ENCODE measurements at regions not wholly inside any gene's neighbourhood (a gene's known extent, or its start where the extent isn't known, plus 50 kb on each side); places are given as distances from the start of the nearest gene placed in this dataset.

DNA sequence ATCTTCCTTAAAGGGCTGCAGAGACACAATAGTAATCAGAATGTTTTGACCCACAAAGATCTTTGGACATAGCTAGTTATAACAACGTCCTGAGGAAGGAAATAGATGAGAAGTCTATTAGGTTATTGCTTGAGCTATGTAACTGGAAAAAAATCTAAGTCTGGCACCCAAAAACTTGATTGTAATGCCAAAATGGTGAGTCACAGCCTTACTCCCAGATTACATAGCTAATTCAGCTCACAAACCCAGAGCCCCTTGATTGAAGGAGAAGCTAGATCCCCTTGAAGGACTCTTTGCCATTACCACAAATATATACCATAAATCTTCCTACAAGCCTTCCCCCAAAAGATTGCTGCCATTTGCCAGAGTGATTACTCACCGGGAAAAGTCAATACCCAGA, 341.8 kb upstream of the KIF2A start:
- H3K4me3 Mint-ChIP-seq: no peak overlapping the region
- no peaks in the 10 kb centered on the region for H3K4me1 Mint-ChIP-seq
- DNase-seq: no peak
- H3K9me3 Mint-ChIP-seq: peaks cover 0 to 6% (median 0%) of the 10 kb centered on the region in 7 donors
- H3K36me3 Mint-ChIP-seq: no peaks in the 10 kb centered on the region
- ATAC-seq (ENCODE audit: low read depth in 2 of 2): no peak
- no peak overlapping the region for H3K27ac Mint-ChIP-seq
- peaks cover 1 to 12% (median 5%) of the 10 kb centered on the region in 3 donors for H3K27me3 Mint-ChIP-seq

DNA sequence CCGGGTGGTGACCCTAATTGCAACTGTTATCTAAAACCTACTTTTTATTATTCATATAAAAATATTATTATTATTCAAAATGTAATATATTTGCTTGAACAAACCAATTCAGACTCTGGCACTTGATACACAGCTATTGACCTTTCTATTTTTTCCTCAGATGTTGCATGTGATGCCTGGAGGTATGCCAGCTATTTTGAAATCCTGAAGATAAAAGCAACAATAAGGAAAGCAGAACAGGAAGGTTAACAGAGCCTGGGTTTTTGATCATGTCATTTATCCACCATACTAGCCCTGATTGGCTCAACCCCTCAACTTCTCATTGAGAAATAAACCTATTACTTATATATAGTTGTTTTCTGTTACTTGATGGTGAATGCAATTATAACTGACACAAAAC, 340.9 kb upstream of the KIF2A start:
- no peak for ATAC-seq (ENCODE audit: low read depth in 2 of 2)
- Mint-ChIP-seq H3K4me3 (no peak overlapping the region), H3K9me3 (peaks cover 0 to 6% (median 0%) of the 10 kb centered on the region in 7 donors), H3K27ac (no peak overlapping the region), H3K36me3 (no peaks in the 10 kb centered on the region), H3K4me1 (no peaks in the 10 kb centered on the region), H3K27me3 (peaks cover 3 to 12% (median 4%) of the 10 kb centered on the region in 3 donors)
- DNase-seq: no peak

DNA sequence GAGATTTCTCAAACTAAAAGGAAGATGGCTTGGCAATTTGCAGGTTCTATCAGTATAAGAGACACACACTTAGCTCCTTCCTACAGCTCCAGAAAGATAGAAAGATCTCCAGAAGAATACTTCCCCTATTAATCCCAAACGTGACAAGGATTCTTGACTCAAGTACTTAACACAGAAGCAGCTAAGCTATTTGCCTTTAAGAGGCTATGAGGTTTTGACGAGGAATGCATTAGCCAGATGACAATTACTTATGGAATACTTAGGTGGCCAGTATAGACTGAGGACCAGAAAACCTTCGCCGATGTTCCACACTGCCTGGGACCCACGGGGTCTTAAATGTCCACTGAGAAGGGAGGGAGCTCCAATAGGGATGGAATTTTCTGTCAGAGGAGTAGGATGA, 340.5 kb upstream of the KIF2A start:
- no peak overlapping the region for H3K4me3 Mint-ChIP-seq
- H3K4me1 Mint-ChIP-seq: no peaks in the 10 kb centered on the region
- DNase-seq (no peak), ATAC-seq (ENCODE audit: low read depth in 2 of 2) (no peak)
- peaks cover 0 to 6% (median 0%) of the 10 kb centered on the region in 7 donors for H3K9me3 Mint-ChIP-seq
- H3K27ac Mint-ChIP-seq: no peak overlapping the region
- H3K36me3 Mint-ChIP-seq: no peaks in the 10 kb centered on the region
- peaks cover 0 to 12% (median 4%) of the 10 kb centered on the region in 3 donors for H3K27me3 Mint-ChIP-seq

DNA sequence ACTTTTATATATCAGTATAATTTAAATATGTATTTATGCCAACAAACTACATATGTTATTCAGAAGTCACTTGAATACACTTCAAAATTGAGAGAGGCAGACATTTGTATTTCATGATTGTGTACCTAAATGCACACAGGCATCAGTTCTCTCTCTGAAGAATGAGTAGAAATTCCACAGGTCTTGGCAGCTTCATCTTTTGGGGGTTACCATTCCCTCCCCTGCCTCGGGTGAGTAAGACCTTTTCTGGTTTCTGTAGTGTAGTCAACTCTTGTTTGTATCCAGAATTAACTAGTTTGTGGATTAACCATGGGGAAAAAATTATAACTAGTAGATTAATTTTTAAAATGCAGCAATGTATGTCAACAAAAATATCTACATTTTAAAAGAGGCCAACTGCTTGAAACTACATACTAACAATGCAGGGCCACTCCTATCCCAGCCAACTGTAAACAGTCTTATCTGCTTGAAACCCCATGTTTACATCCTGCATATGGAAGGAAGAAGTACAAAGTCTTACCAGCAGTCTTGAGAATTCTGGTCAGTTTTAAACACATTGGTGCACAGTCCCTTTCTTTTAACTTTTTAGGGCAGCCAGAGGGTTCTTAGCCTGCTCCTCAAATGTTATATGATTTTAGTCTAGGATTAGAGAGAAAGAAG, 339.6 kb upstream of the KIF2A start:
- no peaks in the 10 kb centered on the region for H3K36me3 Mint-ChIP-seq
- no peak overlapping the region for H3K27ac Mint-ChIP-seq
- DNase-seq (no peak), ATAC-seq (ENCODE audit: low read depth in 2 of 2) (no peak)
- no peak overlapping the region for H3K4me3 Mint-ChIP-seq
- peaks cover 0 to 6% (median 0%) of the 10 kb centered on the region in 7 donors for H3K9me3 Mint-ChIP-seq
- peaks cover 0 to 20% (median 14%) of the 10 kb centered on the region in 3 donors for H3K27me3 Mint-ChIP-seq
- H3K4me1 Mint-ChIP-seq: no peaks in the 10 kb centered on the region

DNA sequence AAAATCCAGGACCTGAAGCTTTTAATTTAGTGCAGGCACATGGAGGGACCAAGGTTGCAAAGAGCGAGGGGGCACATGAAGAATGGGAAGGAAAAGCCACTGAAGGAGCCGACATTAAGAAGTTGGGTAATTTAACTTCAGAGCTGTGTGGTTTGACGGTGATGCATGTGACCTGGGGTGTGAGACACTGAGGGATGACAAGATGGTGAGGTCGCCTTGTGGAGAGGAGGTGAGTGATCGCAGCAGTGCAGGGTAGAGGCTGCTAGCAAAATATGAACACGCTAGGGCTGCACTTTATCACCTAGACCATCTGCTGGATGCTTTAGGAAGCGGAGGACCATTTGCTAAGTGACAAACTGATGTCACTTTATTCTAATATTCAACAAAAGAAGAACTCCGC, 339.0 kb upstream of the KIF2A start:
- Mint-ChIP-seq H3K36me3 (no peaks in the 10 kb centered on the region), H3K27ac (no peak overlapping the region), H3K27me3 (peaks cover 0 to 26% (median 20%) of the 10 kb centered on the region in 3 donors), H3K4me1 (no peaks in the 10 kb centered on the region), H3K4me3 (no peak overlapping the region), H3K9me3 (peaks cover 0 to 2% (median 0%) of the 10 kb centered on the region in 7 donors)
- ATAC-seq (ENCODE audit: low read depth in 2 of 2) (no peak), DNase-seq (no peak)

DNA sequence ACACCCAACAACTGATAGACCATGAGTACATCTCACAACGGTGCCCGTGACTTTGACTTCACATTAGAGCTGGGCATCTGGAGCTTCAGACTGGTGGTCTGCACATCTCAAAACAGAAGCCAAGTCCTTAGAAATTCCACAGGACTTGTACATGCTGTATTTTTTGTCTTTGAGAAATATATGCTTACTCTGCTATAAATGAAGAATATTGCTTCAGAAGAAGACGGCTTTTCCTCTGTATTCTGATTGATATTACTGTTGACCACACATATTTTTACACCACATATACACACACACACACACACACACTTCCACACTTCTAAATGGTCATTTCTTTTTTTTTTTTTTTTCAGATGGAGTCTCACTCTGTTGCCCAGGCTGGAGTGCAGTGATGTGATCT, 338.3 kb upstream of the KIF2A start:
- Mint-ChIP-seq H3K36me3 (no peaks in the 10 kb centered on the region), H3K27me3 (peaks cover 0 to 27% (median 20%) of the 10 kb centered on the region in 3 donors)

DNA sequence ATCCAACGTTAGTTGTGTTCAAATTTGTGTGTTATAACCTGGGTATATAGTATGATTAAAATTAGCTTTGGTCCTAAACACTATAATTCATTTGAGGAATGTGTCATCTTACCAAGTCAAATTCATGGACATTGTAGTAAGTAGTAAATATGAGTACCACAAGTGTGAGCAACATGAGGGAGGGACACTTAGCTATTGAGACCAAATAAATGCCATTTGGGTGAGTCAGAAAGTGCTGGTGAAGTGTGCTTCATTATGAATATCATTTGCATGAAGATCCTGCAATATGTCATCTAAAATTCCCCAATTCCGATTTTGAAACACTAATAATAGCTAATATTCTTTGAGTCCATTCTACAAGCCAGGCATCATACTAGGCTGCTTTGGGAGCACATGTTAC, 336.7 kb upstream of the KIF2A start:
- Mint-ChIP-seq H3K27me3 (peaks cover 0 to 27% (median 20%) of the 10 kb centered on the region in 3 donors), H3K9me3 (peaks cover 0 to 1% (median 0%) of the 10 kb centered on the region in 7 donors), H3K4me1 (no peaks in the 10 kb centered on the region), H3K27ac (no peak overlapping the region), H3K36me3 (no peaks in the 10 kb centered on the region), H3K4me3 (no peak overlapping the region)
- no peak for ATAC-seq (ENCODE audit: low read depth in 2 of 2)
- no peak for DNase-seq

More for the DNA sequence above, 338.3 kb upstream of the KIF2A start:
- no peaks in the 10 kb centered on the region for H3K4me1 Mint-ChIP-seq
- ATAC-seq (ENCODE audit: low read depth in 2 of 2) (no peak), DNase-seq (no peak)
- H3K4me3 Mint-ChIP-seq: no peak overlapping the region
- H3K9me3 Mint-ChIP-seq: no peaks in the 10 kb centered on the region
- peak overlapping the region in 1 of 6 donors; percentile 52 for H3K27ac Mint-ChIP-seq

DNA sequence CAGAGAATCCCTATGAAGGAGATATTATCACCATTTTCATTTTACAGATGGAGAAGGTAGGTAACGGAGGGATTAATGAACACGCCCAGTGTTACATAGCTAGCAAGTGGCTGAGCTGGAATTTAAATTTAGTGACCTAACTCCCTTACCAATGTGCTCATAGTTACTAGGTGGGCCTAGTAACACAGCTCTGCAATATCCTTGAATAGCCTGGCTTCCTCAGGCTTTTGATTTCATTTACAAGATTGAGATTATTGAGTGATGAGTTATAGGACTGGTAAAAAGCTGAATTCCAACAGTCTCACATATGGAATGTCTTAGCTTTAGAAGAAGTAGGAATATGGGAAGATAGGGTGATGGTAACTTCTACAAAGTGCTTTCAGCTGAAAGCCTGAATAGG, 336.3 kb upstream of the KIF2A start:
- H3K4me1 Mint-ChIP-seq: no peaks in the 10 kb centered on the region
- peaks cover 0 to 27% (median 22%) of the 10 kb centered on the region in 3 donors for H3K27me3 Mint-ChIP-seq
- H3K36me3 Mint-ChIP-seq: no peaks in the 10 kb centered on the region
- DNase-seq (no peak), ATAC-seq (ENCODE audit: low read depth in 2 of 2) (no peak)
- H3K9me3 Mint-ChIP-seq: peaks cover 0 to 1% (median 0%) of the 10 kb centered on the region in 7 donors
- H3K27ac Mint-ChIP-seq: no peak overlapping the region
- no peak overlapping the region for H3K4me3 Mint-ChIP-seq

DNA sequence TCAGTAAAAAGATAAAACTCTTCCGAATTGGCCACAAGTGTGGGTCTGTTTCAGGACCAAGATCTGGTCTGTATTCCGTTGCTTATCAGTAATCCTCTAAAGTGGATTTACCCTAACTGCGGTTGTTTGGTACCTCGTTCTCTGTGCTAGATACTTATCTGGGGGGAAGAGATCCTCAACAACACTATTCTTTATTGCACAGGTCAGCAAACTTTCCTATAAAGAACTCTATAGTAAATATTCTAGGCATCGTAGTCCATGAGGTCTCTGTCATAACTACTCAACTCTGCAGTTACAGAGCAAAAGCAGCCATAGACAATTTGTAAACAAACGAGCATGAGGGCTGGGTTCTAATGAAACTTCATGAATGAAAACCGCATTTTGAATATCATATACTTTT, 335.8 kb upstream of the KIF2A start:
- Mint-ChIP-seq H3K36me3 (no peaks in the 10 kb centered on the region), H3K27me3 (peaks cover 0 to 27% (median 25%) of the 10 kb centered on the region in 3 donors), H3K4me3 (no peak overlapping the region), H3K4me1 (no peaks in the 10 kb centered on the region), H3K9me3 (peaks cover 0 to 1% (median 0%) of the 10 kb centered on the region in 7 donors), H3K27ac (no peak overlapping the region)
- DNase-seq (no peak), ATAC-seq (ENCODE audit: low read depth in 2 of 2) (no peak)

DNA sequence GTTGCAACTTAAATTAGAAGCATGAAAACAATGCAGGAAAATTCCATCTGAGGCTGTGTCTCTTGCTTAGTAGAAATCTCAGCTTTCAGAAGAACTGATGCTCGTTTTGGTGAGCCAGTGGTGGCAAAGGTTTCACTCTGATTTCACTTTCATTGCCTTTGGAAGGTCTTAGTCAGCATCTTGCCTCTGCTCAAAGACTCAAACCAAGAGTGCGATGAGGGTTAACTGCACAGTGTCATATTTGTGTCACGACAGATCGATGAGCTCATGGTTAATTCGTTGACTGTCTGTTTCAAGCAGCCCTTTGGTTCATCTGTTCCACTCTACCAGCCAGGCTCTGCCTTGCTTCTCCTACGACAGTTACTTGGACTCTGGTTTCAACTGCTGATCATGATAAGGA, 331.3 kb upstream of the KIF2A start:
- no peak for ATAC-seq (ENCODE audit: low read depth in 2 of 2)
- peaks cover 0 to 4% (median 0%) of the 10 kb centered on the region in 7 donors for H3K9me3 Mint-ChIP-seq
- H3K4me3 Mint-ChIP-seq: no peak overlapping the region
- H3K36me3 Mint-ChIP-seq: no peaks in the 10 kb centered on the region
- peaks cover 0 to 21% (median 16%) of the 10 kb centered on the region in 3 donors for H3K27me3 Mint-ChIP-seq
- H3K4me1 Mint-ChIP-seq: no peaks in the 10 kb centered on the region
- no peak overlapping the region for H3K27ac Mint-ChIP-seq
- DNase-seq: no peak

DNA sequence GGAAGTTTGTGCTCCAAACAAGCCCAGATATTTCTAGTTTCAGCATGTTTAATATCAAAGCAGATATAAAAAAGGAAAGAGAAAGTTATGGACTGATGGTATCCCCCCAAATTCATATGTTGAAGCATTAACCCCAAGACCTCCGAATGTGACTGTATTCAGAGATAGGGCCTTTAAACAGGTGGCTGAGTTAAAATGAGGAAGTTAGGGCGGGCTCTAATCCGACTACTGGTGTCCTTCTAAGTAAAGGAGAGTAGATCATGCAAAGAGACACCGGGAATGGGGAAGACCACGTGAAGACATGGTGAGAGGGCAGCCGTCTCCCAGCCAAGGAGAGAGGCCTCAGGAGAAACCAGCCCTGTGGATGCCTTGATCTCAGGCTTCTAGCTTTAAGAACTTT, 324.1 kb upstream of the KIF2A start:
- ATAC-seq (ENCODE audit: low read depth in 2 of 2): no peak
- H3K27me3 Mint-ChIP-seq: peaks cover 6 to 15% (median 8%) of the 10 kb centered on the region in 3 donors
- peaks cover 0 to 16% (median 5%) of the 10 kb centered on the region in 7 donors for H3K9me3 Mint-ChIP-seq

DNA sequence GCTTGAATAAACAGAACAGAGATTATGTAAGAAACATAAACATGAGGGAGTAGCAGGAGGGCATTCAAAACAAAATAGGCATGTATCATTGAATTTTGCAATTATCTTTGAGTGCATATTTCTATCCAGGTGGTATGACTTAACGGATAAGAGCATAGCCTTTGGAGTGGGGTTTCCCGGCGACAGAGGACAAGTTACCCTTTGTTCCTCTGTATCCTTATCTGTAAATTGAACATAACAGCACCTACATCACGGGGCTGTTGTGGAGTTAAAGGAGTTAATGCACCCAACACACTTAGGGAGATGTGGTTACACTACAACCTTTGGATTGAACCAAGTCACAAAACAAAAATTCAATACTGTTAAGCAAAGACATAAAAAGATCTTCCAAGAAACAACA, 314.6 kb upstream of the KIF2A start:
- Mint-ChIP-seq H3K27me3 (peaks cover 0 to 8% (median 0%) of the 10 kb centered on the region in 3 donors), H3K4me3 (no peak overlapping the region), H3K36me3 (no peaks in the 10 kb centered on the region), H3K9me3 (peaks cover 2 to 19% (median 4%) of the 10 kb centered on the region in 7 donors), H3K27ac (no peak overlapping the region), H3K4me1 (no peaks in the 10 kb centered on the region)
- DNase-seq (no peak), ATAC-seq (ENCODE audit: low read depth in 2 of 2) (no peak)

More for the DNA sequence above, 324.1 kb upstream of the KIF2A start:
- H3K4me3 Mint-ChIP-seq: no peak overlapping the region
- no peaks in the 10 kb centered on the region for H3K36me3 Mint-ChIP-seq
- H3K4me1 Mint-ChIP-seq: no peaks in the 10 kb centered on the region
- H3K27ac Mint-ChIP-seq: no peak overlapping the region
- no peak for DNase-seq

DNA sequence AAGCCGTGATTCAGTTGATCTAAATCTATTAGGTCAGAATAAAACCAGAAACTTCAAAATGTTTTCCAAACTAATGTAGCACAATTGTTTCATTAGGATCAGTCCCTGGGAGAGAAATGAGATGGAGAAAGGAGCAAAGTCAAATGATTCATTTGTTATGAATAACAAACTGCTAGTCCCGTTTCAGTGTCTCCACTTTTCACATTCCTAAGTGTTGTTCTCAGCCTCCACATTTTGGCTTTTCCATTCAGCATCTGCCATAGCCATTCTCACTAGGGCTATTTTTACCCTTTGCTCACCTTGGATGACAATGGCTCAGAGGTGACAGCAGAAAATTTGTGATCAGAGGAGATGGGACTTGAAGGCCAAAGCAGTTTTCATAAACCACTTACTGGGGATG, 314.1 kb upstream of the KIF2A start:
- no peak overlapping the region for H3K27ac Mint-ChIP-seq
- no peak overlapping the region for H3K4me3 Mint-ChIP-seq
- no peak for ATAC-seq (ENCODE audit: low read depth in 2 of 2)
- H3K27me3 Mint-ChIP-seq: peaks cover 0 to 8% (median 0%) of the 10 kb centered on the region in 3 donors
- H3K4me1 Mint-ChIP-seq: no peaks in the 10 kb centered on the region
- no peak for DNase-seq
- no peaks in the 10 kb centered on the region for H3K36me3 Mint-ChIP-seq
- H3K9me3 Mint-ChIP-seq: peaks cover under 1 to 14% (median 4%) of the 10 kb centered on the region in 7 donors

DNA sequence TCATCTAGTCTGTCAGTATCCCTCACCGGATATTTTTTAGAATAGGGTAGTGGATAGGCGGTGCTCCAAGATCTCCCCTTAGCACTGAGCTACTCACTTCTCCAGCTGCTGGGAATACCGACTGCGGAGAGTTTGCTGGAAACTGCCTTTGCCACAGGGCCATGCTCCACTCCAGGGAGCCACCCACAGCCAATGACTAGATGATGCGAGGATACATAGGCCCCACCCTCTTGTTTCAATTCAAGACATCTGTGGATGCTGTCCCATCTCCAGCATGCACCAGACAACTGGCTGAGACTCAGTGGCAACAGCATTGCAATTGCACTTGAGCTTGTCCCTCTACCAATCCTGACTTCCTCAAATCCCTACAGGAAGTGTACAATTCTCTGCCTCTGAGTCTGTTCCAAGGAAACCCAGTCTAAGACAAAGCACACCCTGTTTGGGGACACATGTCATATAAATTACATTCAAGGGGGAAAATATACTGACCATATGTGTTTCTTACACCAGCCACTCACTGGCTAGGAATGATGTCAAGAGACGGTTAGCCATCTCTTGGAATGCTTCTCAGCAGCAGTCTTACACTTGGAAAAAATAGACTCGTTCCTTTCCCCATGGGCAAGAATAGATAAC, 312.6 kb upstream of the KIF2A start:
- H3K4me1 Mint-ChIP-seq: no peaks in the 10 kb centered on the region
- H3K27ac Mint-ChIP-seq: no peak overlapping the region
- peaks cover 0 to 5% (median 3%) of the 10 kb centered on the region in 7 donors for H3K9me3 Mint-ChIP-seq
- peaks cover 0 to 8% (median 0%) of the 10 kb centered on the region in 3 donors for H3K27me3 Mint-ChIP-seq
- H3K4me3 Mint-ChIP-seq: no peak overlapping the region
- DNase-seq (no peak), ATAC-seq (ENCODE audit: low read depth in 2 of 2) (no peak)
- H3K36me3 Mint-ChIP-seq: no peaks in the 10 kb centered on the region

Data from naive B cell (primary cell).